ENCODE measurements at regions not wholly inside any gene's neighbourhood (a gene's known extent, or its start where the extent isn't known, plus 50 kb on each side); places are given as distances from the start of the nearest gene placed in this dataset.

- H3K4me2 ChIP-seq (ENCODE audit: insufficient read depth, low read length) = no peak overlapping the region
- FAIRE-seq (no peak), DNase-seq (ENCODE audit: low read depth, low spot score) (no peak)
- H3K36me3 ChIP-seq (ENCODE audit: control insufficient read depth in 2 of 2, extremely low read depth in 1 of 2, insufficient read depth in 2 of 2, low read length in 2 of 2) = no peaks in the 10 kb centered on the region
- H3K4me1 ChIP-seq (ENCODE audit: control insufficient read depth, extremely low read depth, insufficient read depth, low read length) = peaks cover 2% of the 10 kb centered on the region
- H3K9me1 ChIP-seq (replicated peaks; ENCODE audit: control insufficient read depth, extremely low read depth, insufficient read depth, low read length) = no peaks in the 10 kb centered on the region
- H4K20me1 ChIP-seq (replicated peaks; ENCODE audit: control insufficient read depth, extremely low read depth, insufficient read depth, low read length) = no peaks in the 10 kb centered on the region
- intact Hi-C loops (cut with micrococcal nuclease) = no loop called here
- TF ChIP-seq MYC (IDR thresholded peaks at IDR 0.05; ENCODE audit: low read depth, low read length) = no peak
- no peak for TF ChIP-seq MAX (IDR thresholded peaks at IDR 0.05; ENCODE audit: insufficient read depth, insufficient read length)
- no peak for TF ChIP-seq GATA2 (IDR thresholded peaks at IDR 0.05; ENCODE audit: insufficient read depth, insufficient read length, low read depth, low read length)
- no peak for TF ChIP-seq EZH2 (IDR thresholded peaks at IDR 0.05; ENCODE audit: borderline replicate concordance, low read depth, low read length, severe bottlenecking)
- TF ChIP-seq POLR2AphosphoS5 (IDR thresholded peaks at IDR 0.05; ENCODE audit: insufficient read depth, low read depth, low read length) = no peak
- TF ChIP-seq FOS (IDR thresholded peaks at IDR 0.05; ENCODE audit: borderline replicate concordance, insufficient read depth, low read length) = no peak
- no peak for TF ChIP-seq POLR2A (IDR thresholded peaks at IDR 0.05; ENCODE audit: low read depth, low read length)
- no peak for TF ChIP-seq CTCF (IDR thresholded peaks at IDR 0.05; ENCODE audit: extremely low read depth in 1 of 2, insufficient read depth in 1 of 2, low read depth in 1 of 2, low read length in 2 of 2)
- no peak for TF ChIP-seq JUN (IDR thresholded peaks at IDR 0.05; ENCODE audit: borderline replicate concordance, insufficient read depth, insufficient read length, low read depth)
- H3K4me3 ChIP-seq (replicated peaks in 1 of 3; ENCODE audit: insufficient read depth in 1 of 3, low read depth in 1 of 3, low read length in 3 of 3) = no peak overlapping the region
- no peaks in the 10 kb centered on the region for H3K9me3 ChIP-seq (replicated peaks; ENCODE audit: control insufficient read depth, insufficient read depth, low read length)
- CTCF ChIA-PET = interaction anchor here (0.9 to 1.0 kb wide), 2 partner anchors 10 to 13 kb away, joined by 3 read pairs; no protein-coding TSS in a partner anchor
- no peak overlapping the region for H3K9ac ChIP-seq (replicated peaks; ENCODE audit: extremely low read depth, insufficient read depth, low read length)
- POLR2A ChIA-PET = interaction anchor here (0.6 kb wide), 1 partner anchor 326 kb away, joined by 4 read pairs; no protein-coding TSS in a partner anchor
- H3K27me3 ChIP-seq (ENCODE audit: control insufficient read depth in 2 of 2, insufficient read depth in 2 of 2, low read length in 2 of 2) = no peaks in the 10 kb centered on the region
- dilution Hi-C loops (cut with MboI; ENCODE audit: extremely low pct_ligation_motif_present, low sequenced_read_pairs) = no loop called here
- H3K79me2 ChIP-seq (ENCODE audit: control insufficient read depth, insufficient read depth, low read length) = no peaks in the 10 kb centered on the region
- no peak overlapping the region for H3K27ac ChIP-seq (ENCODE audit: insufficient read depth, low read depth, low read length)
- BruUV-seq (replicated peaks) = no TSS peak
- H2AFZ ChIP-seq (ENCODE audit: low read depth, low read length) = no peak overlapping the region
Measured at GRCh38 chr3:16122661-16123060, 51.8 kb upstream of the GALNT15 start.

Data from endothelial cell of umbilical vein (primary cell).